ENCODE measurements at regions not wholly inside any gene's neighbourhood (a gene's known extent, or its start where the extent isn't known, plus 50 kb on each side); places are given as distances from the start of the nearest gene placed in this dataset.
A peak's percentile ranks its signal among the peaks of the same experiment; 100 is the strongest.

GRCh38 chr1:148334339-148335130 is 148.6 kb downstream of the PPIAL4G start (continued):
- TF ChIP-seq SNAPC5 (CRISPR knock-in tag; IDR thresholded peaks at IDR 0.05) = peak; percentile 95
- TF ChIP-seq GATAD2A (IDR thresholded peaks at IDR 0.05) = no peak
- no peak; the same call in none of the 2 replicates for TF ChIP-seq NFE2 (IDR thresholded peaks at IDR 0.05; ENCODE audit: low read depth)
- TF ChIP-seq PHF20 (IDR thresholded peaks at IDR 0.05; ENCODE audit: partially characterized antibody) = peak; percentile 66
- TF ChIP-seq TBP (optimal IDR thresholded peaks at IDR 0.05; ENCODE audit: low read depth, low read length) = peak; percentile 99
- TF ChIP-seq POLR2H (tag; IDR thresholded peaks at IDR 0.05; ENCODE audit: low read depth) = peak; percentile 99
- peak; percentile 93; the same call in 1 of the 2 replicates for TF ChIP-seq NR2F6 (CRISPR knock-in tag; IDR thresholded peaks at IDR 0.05)
- TF ChIP-seq KLF16 (IDR thresholded peaks at IDR 0.05) = peak; percentile 63; the same call in 1 of the 2 replicates
- TF ChIP-seq ZKSCAN3 (CRISPR knock-in tag; IDR thresholded peaks at IDR 0.05) = 0 out of 2 replicates have a peak, but pooled peaks have one; percentile 38
- TF ChIP-seq KLF10 (CRISPR knock-in tag; IDR thresholded peaks at IDR 0.05) = peak; percentile 94
- no peak for TF ChIP-seq TCF7L2 (IDR thresholded peaks at IDR 0.05; ENCODE audit: low read depth, low read length)
- no peak for TF ChIP-seq FOXJ3 (CRISPR knock-in tag; IDR thresholded peaks at IDR 0.05)
- TF ChIP-seq MCM5 (IDR thresholded peaks at IDR 0.05; ENCODE audit: low read depth) = no peak
- no peak; the same call in 1 of the 2 replicates for TF ChIP-seq TCF3 (CRISPR knock-in tag; IDR thresholded peaks at IDR 0.05)
- no peak; the same call in 1 of the 2 replicates for TF ChIP-seq ZNF175 (CRISPR knock-in tag; IDR thresholded peaks at IDR 0.05; ENCODE audit: low read depth)
- TF ChIP-seq NFYB (IDR thresholded peaks at IDR 0.05; ENCODE audit: extremely low read depth, insufficient read length) = no peak
- peak; percentile 46; the same call in 1 of the 2 replicates for TF ChIP-seq XRCC5 (IDR thresholded peaks at IDR 0.05; ENCODE audit: low read depth, low read length)
- TF ChIP-seq POU5F1 (IDR thresholded peaks at IDR 0.05; ENCODE audit: borderline replicate concordance, low read depth, low read length, partially characterized antibody) = no peak
- TF ChIP-seq ZNF507 (tag; conservative IDR thresholded peaks at IDR 0.05) = no peak
- peak in 1 of 2 experiments; percentile 78; a peak in 2 of 4 replicates for TF ChIP-seq SRF (CRISPR knock-in tag; IDR thresholded peaks at IDR 0.05)
- TF ChIP-seq PTBP1 (IDR thresholded peaks at IDR 0.05; ENCODE audit: low read depth, low read length) = peak; percentile 92
- no peak for TF ChIP-seq ZNF146 (CRISPR knock-in tag; IDR thresholded peaks at IDR 0.05; ENCODE audit: unreplicated experiment)
- TF ChIP-seq FOXK2 (conservative IDR thresholded peaks at IDR 0.05 in 1 of 2, IDR thresholded peaks at IDR 0.05 in 1 of 2; ENCODE audit: low read depth in 2 of 2) = peak; percentile 33 to 66
- TF ChIP-seq ESRRB (CRISPR knock-in tag; IDR thresholded peaks at IDR 0.05; ENCODE audit: borderline replicate concordance) = peak; percentile 90
- no peak for TF ChIP-seq MEF2D (tag; conservative IDR thresholded peaks at IDR 0.05; ENCODE audit: low read depth)
- TF ChIP-seq, protein P1, sequence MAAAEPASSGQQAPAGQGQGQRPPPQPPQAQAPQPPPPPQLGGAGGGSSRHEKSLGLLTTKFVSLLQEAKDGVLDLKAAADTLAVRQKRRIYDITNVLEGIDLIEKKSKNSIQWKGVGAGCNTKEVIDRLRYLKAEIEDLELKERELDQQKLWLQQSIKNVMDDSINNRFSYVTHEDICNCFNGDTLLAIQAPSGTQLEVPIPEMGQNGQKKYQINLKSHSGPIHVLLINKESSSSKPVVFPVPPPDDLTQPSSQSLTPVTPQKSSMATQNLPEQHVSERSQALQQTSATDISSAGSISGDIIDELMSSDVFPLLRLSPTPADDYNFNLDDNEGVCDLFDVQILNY (CRISPR knock-in tag; IDR thresholded peaks at IDR 0.05) = peak; percentile 93
- peak; percentile 66 for TF ChIP-seq BCOR (IDR thresholded peaks at IDR 0.05)
- TF ChIP-seq CLOCK (CRISPR knock-in tag; IDR thresholded peaks at IDR 0.05; ENCODE audit: borderline replicate concordance) = peak; percentile 76; the same call in 1 of the 2 replicates

All from K562 (cell line).